ENCODE measurements at regions not wholly inside any gene's neighbourhood (a gene's known extent, or its start where the extent isn't known, plus 50 kb on each side); places are given as distances from the start of the nearest gene placed in this dataset.
"Not testable (repeated sequence)": the region's sequence is repeated elsewhere in the genome, so short reads cannot be mapped to it uniquely, and the experiment has no call there.

- no peak for DNase-seq
Observed at GRCh38 chr3:144859161-144859560, 887.5 kb downstream of the DIPK2A start.

- DNase-seq = no peak
Observed at GRCh38 chr3:144864646-144865045, 893.0 kb downstream of the DIPK2A start.

GRCh38 chr3:144865948-144866347 lies 894.3 kb downstream of the DIPK2A start:
- no peak for DNase-seq

- no peak for DNase-seq
Observed at GRCh38 chr3:144866476-144866875, 894.9 kb downstream of the DIPK2A start.

- no peak for DNase-seq
Observed at GRCh38 chr3:144868506-144868905, 896.9 kb downstream of the DIPK2A start.

GRCh38 chr3:144873066-144873465 lies 901.4 kb downstream of the DIPK2A start:
- no peak for DNase-seq

GRCh38 chr3:144875211-144875610 lies 903.6 kb downstream of the DIPK2A start:
- no peak for DNase-seq

GRCh38 chr3:144877356-144877755 lies 905.7 kb downstream of the DIPK2A start:
- no peak for DNase-seq

- DNase-seq = no peak
Observed at GRCh38 chr3:144879701-144880100, 908.1 kb downstream of the DIPK2A start.

- DNase-seq = no peak
Observed at GRCh38 chr3:144893980-144894379, 922.4 kb downstream of the DIPK2A start.

GRCh38 chr3:144894576-144894975 lies 923.0 kb downstream of the DIPK2A start:
- no peak for DNase-seq

- no peak for DNase-seq
Observed at GRCh38 chr3:144900366-144900765, 928.7 kb downstream of the DIPK2A start.

GRCh38 chr3:144907581-144907980 lies 936.0 kb downstream of the DIPK2A start:
- DNase-seq = not testable (repeated sequence)

- no peak for DNase-seq
Observed at GRCh38 chr3:144912968-144913367, 941.3 kb downstream of the DIPK2A start.

GRCh38 chr3:144915202-144915601 lies 943.6 kb downstream of the DIPK2A start:
- DNase-seq = no peak

- no peak for DNase-seq
Observed at GRCh38 chr3:144921710-144922109, 950.1 kb downstream of the DIPK2A start.

GRCh38 chr3:144923046-144923775 lies 951.6 kb downstream of the DIPK2A start:
- no peak for DNase-seq

GRCh38 chr3:144930431-144930830 lies 958.8 kb downstream of the DIPK2A start:
- no peak for DNase-seq

- DNase-seq = no peak
Observed at GRCh38 chr3:144931590-144931989, 960.0 kb downstream of the DIPK2A start.

- DNase-seq = no peak
Observed at GRCh38 chr3:144942093-144942837, 970.6 kb downstream of the DIPK2A start.

GRCh38 chr3:144942838-144943197 lies 971.2 kb downstream of the DIPK2A start:
- no peak for DNase-seq

GRCh38 chr3:144947895-144948294 lies 976.3 kb downstream of the DIPK2A start:
- DNase-seq = no peak

- no peak for DNase-seq
Observed at GRCh38 chr3:144948711-144949110, 977.1 kb downstream of the DIPK2A start.

- no peak for DNase-seq
Observed at GRCh38 chr3:144953959-144954358, 982.3 kb downstream of the DIPK2A start.

Data from activated gamma-delta T cell (primary cell).